IPS DF 6.9 (cell line): ENCODE measurements at regions not wholly inside any gene's neighbourhood (a gene's known extent, or its start where the extent isn't known, plus 50 kb on each side); places are given as distances from the start of the nearest gene placed in this dataset.

Source experiments
- DNase-seq: peaks from one replicate; pipeline ENCODE4 v3.0.0-alpha.2; 2013; ENCODE audit warnings: low read depth, low spot score
- H3K27ac ChIP-seq: one replicate; pipeline ENCODE4 v1.5.1; 2013; ENCODE audit warnings: low read length, control low read depth
- H3K27me3 ChIP-seq: 2 replicates; pipeline ENCODE4 v1.6.1; 2013; ENCODE audit warnings: mild to moderate bottlenecking, low read length; ENCODE audit not compliant: control insufficient read depth, insufficient read depth
- H3K36me3 ChIP-seq: 2 replicates; pipeline ENCODE4 v1.6.1; 2013; ENCODE audit warnings: low read length; ENCODE audit not compliant: control insufficient read depth, insufficient read depth
- H3K4me1 ChIP-seq: 2 replicates; pipeline ENCODE4 v1.6.1; 2013; ENCODE audit warnings: low read length; ENCODE audit not compliant: control insufficient read depth, insufficient read depth
- H3K4me3 ChIP-seq: 2 replicates; pipeline ENCODE4 v1.5.1; 2013; ENCODE audit warnings: mild to moderate bottlenecking, low read length
- H3K9me3 ChIP-seq: 2 replicates; pipeline ENCODE4 v1.6.1; 2013; ENCODE audit warnings: low read length, inconsistent platforms; ENCODE audit not compliant: control insufficient read depth, insufficient read depth
- WGBS: extraction: QIAGEN DNeasy Blood & Tissue Kit; methylation state at CpG from one replicate; pipeline ENCODE4 v1.1.7; 2013; ENCODE audit warnings: mixed read lengths, missing lambda C conversion rate; ENCODE audit not compliant: insufficient read length, insufficient coverage; 5-methylcytosine and 5-hydroxymethylcytosine counted together

GRCh38 chr20:4371623-4372251 is 122.7 kb upstream of the ADRA1D start:
- no peak for DNase-seq
- Histone ChIP-seq H3K36me3 (no peaks in the 10 kb centered on the region), H3K9me3 (no peaks in the 10 kb centered on the region), H3K4me3 (no peak overlapping the region), H3K27ac (no peak overlapping the region), H3K27me3 (no peaks in the 10 kb centered on the region), H3K4me1 (no peaks in the 10 kb centered on the region)
- WGBS: no CpG with 5 or more reads among the region's 2 CpGs

GRCh38 chr20:4370851-4371250 is 121.8 kb upstream of the ADRA1D start:
- Histone ChIP-seq H3K36me3 (no peaks in the 10 kb centered on the region), H3K9me3 (no peaks in the 10 kb centered on the region), H3K4me1 (no peaks in the 10 kb centered on the region), H3K27ac (no peak overlapping the region), H3K27me3 (no peaks in the 10 kb centered on the region), H3K4me3 (no peak overlapping the region)
- no peak for DNase-seq
- WGBS: no CpG with 5 or more reads among the region's 2 CpGs

GRCh38 chr20:4369798-4370124 is 120.7 kb upstream of the ADRA1D start:
- no peaks in the 10 kb centered on the region for H3K9me3 ChIP-seq
- no peak overlapping the region for H3K27ac ChIP-seq
- no CpG with 5 or more reads among the region's 6 CpGs for WGBS
- no peak for DNase-seq
- H3K4me1 ChIP-seq: no peaks in the 10 kb centered on the region
- H3K36me3 ChIP-seq: no peaks in the 10 kb centered on the region
- H3K27me3 ChIP-seq: no peaks in the 10 kb centered on the region
- no peak overlapping the region for H3K4me3 ChIP-seq

GRCh38 chr20:4369119-4369797 is 120.2 kb upstream of the ADRA1D start:
- H3K4me3 ChIP-seq: no peak overlapping the region
- no peaks in the 10 kb centered on the region for H3K36me3 ChIP-seq
- WGBS: no CpG with 5 or more reads among the region's 2 CpGs
- H3K27ac ChIP-seq: no peak overlapping the region
- no peaks in the 10 kb centered on the region for H3K4me1 ChIP-seq
- H3K27me3 ChIP-seq: no peaks in the 10 kb centered on the region
- no peak for DNase-seq
- H3K9me3 ChIP-seq: no peaks in the 10 kb centered on the region

GRCh38 chr20:4366076-4366475 is 117.0 kb upstream of the ADRA1D start:
- Histone ChIP-seq H3K4me3 (no peak overlapping the region), H3K27ac (no peak overlapping the region), H3K36me3 (no peaks in the 10 kb centered on the region), H3K27me3 (no peaks in the 10 kb centered on the region), H3K4me1 (no peaks in the 10 kb centered on the region), H3K9me3 (no peaks in the 10 kb centered on the region)
- no peak for DNase-seq
- WGBS: no CpG with 5 or more reads among the region's 1 CpG

- no peaks in the 10 kb centered on the region for H3K36me3 ChIP-seq
- H3K4me3 ChIP-seq: no peak overlapping the region
- no peak for DNase-seq
- H3K27me3 ChIP-seq: no peaks in the 10 kb centered on the region
- no peak overlapping the region for H3K27ac ChIP-seq
- no peaks in the 10 kb centered on the region for H3K4me1 ChIP-seq
- no CpG with 5 or more reads among the region's 6 CpGs for WGBS
- no peaks in the 10 kb centered on the region for H3K9me3 ChIP-seq
Measured at GRCh38 chr20:4358552-4358951, 109.5 kb upstream of the ADRA1D start.

GRCh38 chr20:4352348-4352747 is 103.3 kb upstream of the ADRA1D start:
- H3K4me3 ChIP-seq: no peak overlapping the region
- no peaks in the 10 kb centered on the region for H3K27me3 ChIP-seq
- H3K36me3 ChIP-seq: no peaks in the 10 kb centered on the region
- no CpG with 5 or more reads among the region's 1 CpG for WGBS
- H3K9me3 ChIP-seq: no peaks in the 10 kb centered on the region
- no peak overlapping the region for H3K27ac ChIP-seq
- no peak for DNase-seq
- H3K4me1 ChIP-seq: no peaks in the 10 kb centered on the region

- Histone ChIP-seq H3K4me1 (no peaks in the 10 kb centered on the region), H3K36me3 (no peaks in the 10 kb centered on the region), H3K27ac (no peak overlapping the region), H3K4me3 (no peak overlapping the region), H3K9me3 (no peaks in the 10 kb centered on the region), H3K27me3 (no peaks in the 10 kb centered on the region)
- no CpG with 5 or more reads among the region's 1 CpG for WGBS
- no peak for DNase-seq
Measured at GRCh38 chr20:4350096-4350495, 101.0 kb upstream of the ADRA1D start.

GRCh38 chr20:4344670-4345069 is 95.6 kb upstream of the ADRA1D start:
- Histone ChIP-seq H3K9me3 (no peaks in the 10 kb centered on the region), H3K36me3 (no peaks in the 10 kb centered on the region), H3K27me3 (no peaks in the 10 kb centered on the region), H3K27ac (no peak overlapping the region), H3K4me1 (no peaks in the 10 kb centered on the region; the same call in 1 of the 2 replicates), H3K4me3 (no peak overlapping the region)
- DNase-seq: no peak
- no CpG with 5 or more reads among the region's 2 CpGs for WGBS

- no peaks in the 10 kb centered on the region for H3K27me3 ChIP-seq
- H3K9me3 ChIP-seq: no peaks in the 10 kb centered on the region
- no CpG with 5 or more reads among the region's 2 CpGs for WGBS
Measured at GRCh38 chr20:4342609-4343008, 93.5 kb upstream of the ADRA1D start.

More at GRCh38 chr20:4342609-4343008, 93.5 kb upstream of the ADRA1D start:
- Histone ChIP-seq H3K36me3 (no peaks in the 10 kb centered on the region), H3K4me1 (no peaks in the 10 kb centered on the region; the same call in 1 of the 2 replicates), H3K4me3 (no peak overlapping the region), H3K27ac (no peak overlapping the region)
- DNase-seq: no peak
